ENCODE measurements at regions not wholly inside any gene's neighbourhood (a gene's known extent, or its start where the extent isn't known, plus 50 kb on each side); places are given as distances from the start of the nearest gene placed in this dataset.
"Not testable (repeated sequence)": the region's sequence is repeated elsewhere in the genome, so short reads cannot be mapped to it uniquely, and the experiment has no call there.

- no peak overlapping the region for H3K27ac ChIP-seq
- no peak for TF ChIP-seq CTCF (IDR thresholded peaks at IDR 0.05; ENCODE audit: low read depth, low read length)
- H3K36me3 ChIP-seq = no peaks in the 10 kb centered on the region
- no peaks in the 10 kb centered on the region for H3K9me3 ChIP-seq (ENCODE audit: low read depth)
- DNase-seq (ENCODE audit: low read depth in 1 of 2, low spot score in 1 of 2) = no peak
- H3K27me3 ChIP-seq = no peaks in the 10 kb centered on the region
- H3K4me3 ChIP-seq = no peak overlapping the region
- no peaks in the 10 kb centered on the region for H3K4me1 ChIP-seq (ENCODE audit: low read depth)
Observed at GRCh38 chr12:38411946-38412345, 95.4 kb downstream of the ALG10B start.

GRCh38 chr12:38417101-38417500, 100.5 kb downstream of the ALG10B start:
- no peak overlapping the region for H3K27ac ChIP-seq
- no peak overlapping the region for H3K4me3 ChIP-seq

GRCh38 chr12:38424436-38424835, 107.9 kb downstream of the ALG10B start:
- H3K9me3 ChIP-seq (ENCODE audit: low read depth) = no peaks in the 10 kb centered on the region
- no peaks in the 10 kb centered on the region for H3K4me1 ChIP-seq (ENCODE audit: low read depth)
- TF ChIP-seq CTCF (IDR thresholded peaks at IDR 0.05; ENCODE audit: low read depth, low read length) = no peak
- no peak overlapping the region for H3K4me3 ChIP-seq
- no peak for DNase-seq (ENCODE audit: low read depth in 1 of 2, low spot score in 1 of 2)
- H3K27ac ChIP-seq = no peak overlapping the region
- H3K36me3 ChIP-seq = no peaks in the 10 kb centered on the region
- no peaks in the 10 kb centered on the region for H3K27me3 ChIP-seq

More at GRCh38 chr12:38417101-38417500, 100.5 kb downstream of the ALG10B start:
- no peaks in the 10 kb centered on the region for H3K27me3 ChIP-seq
- H3K9me3 ChIP-seq (ENCODE audit: low read depth) = no peaks in the 10 kb centered on the region
- TF ChIP-seq CTCF (IDR thresholded peaks at IDR 0.05; ENCODE audit: low read depth, low read length) = no peak
- DNase-seq (ENCODE audit: low read depth in 1 of 2, low spot score in 1 of 2) = no peak
- no peaks in the 10 kb centered on the region for H3K36me3 ChIP-seq
- H3K4me1 ChIP-seq (ENCODE audit: low read depth) = no peaks in the 10 kb centered on the region

GRCh38 chr12:38427442-38427841, 110.9 kb downstream of the ALG10B start:
- TF ChIP-seq CTCF (IDR thresholded peaks at IDR 0.05; ENCODE audit: low read depth, low read length) = no peak
- DNase-seq (ENCODE audit: low read depth in 1 of 2, low spot score in 1 of 2) = no peak
- Histone ChIP-seq H3K4me3 (no peak overlapping the region), H3K27ac (no peak overlapping the region), H3K27me3 (no peaks in the 10 kb centered on the region), H3K4me1 (ENCODE audit: low read depth) (peaks cover 7% of the 10 kb centered on the region), H3K9me3 (ENCODE audit: low read depth) (no peaks in the 10 kb centered on the region), H3K36me3 (no peaks in the 10 kb centered on the region)

- DNase-seq (ENCODE audit: low read depth in 1 of 2, low spot score in 1 of 2) = no peak
- no peak overlapping the region for H3K4me3 ChIP-seq
- no peak overlapping the region for H3K27ac ChIP-seq
- H3K36me3 ChIP-seq = no peaks in the 10 kb centered on the region
- H3K4me1 ChIP-seq (ENCODE audit: low read depth) = peaks cover 7% of the 10 kb centered on the region
- TF ChIP-seq CTCF (IDR thresholded peaks at IDR 0.05; ENCODE audit: low read depth, low read length) = no peak
- H3K9me3 ChIP-seq (ENCODE audit: low read depth) = no peaks in the 10 kb centered on the region
- H3K27me3 ChIP-seq = no peaks in the 10 kb centered on the region
Observed at GRCh38 chr12:38431921-38432320, 115.3 kb downstream of the ALG10B start.

GRCh38 chr12:38441871-38442281, 125.3 kb downstream of the ALG10B start:
- not testable (repeated sequence) for H3K27ac ChIP-seq; H3K36me3 ChIP-seq; H3K27me3 ChIP-seq; H3K9me3 ChIP-seq (ENCODE audit: low read depth); DNase-seq (ENCODE audit: low read depth in 1 of 2, low spot score in 1 of 2); H3K4me3 ChIP-seq; H3K4me1 ChIP-seq (ENCODE audit: low read depth)

Measured in cardiac muscle cell (in vitro differentiated cells and primary cell).